GM18520 (cell line): ENCODE measurements at regions not wholly inside any gene's neighbourhood (a gene's known extent, or its start where the extent isn't known, plus 50 kb on each side); places are given as distances from the start of the nearest gene placed in this dataset.

Experiments
- ATAC-seq: cut with Tn5 transposase; IDR thresholded peaks from one replicate; pipeline ENCODE4 v1.9.1; 2021; ENCODE audit not compliant: unreplicated experiment

GRCh38 chr5:119991625-119992024 lies 362.3 kb downstream of the FAM170A start:
- ATAC-seq = no peak

DNA sequence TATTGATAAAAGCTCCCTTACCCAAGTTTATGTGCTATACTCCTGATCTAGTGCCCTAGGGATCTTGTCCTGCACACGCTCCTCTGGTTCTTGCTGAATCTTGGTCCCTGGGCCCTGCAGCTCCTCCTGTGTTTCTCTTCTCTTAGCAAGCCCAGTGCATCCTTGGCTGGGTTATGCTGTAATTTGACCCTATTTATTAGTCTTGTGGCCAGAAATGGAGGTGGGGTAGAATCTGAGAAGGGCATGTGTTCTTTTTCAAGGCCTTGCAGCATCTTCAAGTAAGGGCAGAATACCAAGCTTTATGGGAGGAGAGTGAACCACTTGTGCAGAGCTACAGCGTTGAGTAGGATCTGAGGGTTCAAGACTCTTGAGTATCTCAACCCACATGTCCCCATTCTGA lies 366.8 kb downstream of the FAM170A start:
- no peak for ATAC-seq

DNA sequence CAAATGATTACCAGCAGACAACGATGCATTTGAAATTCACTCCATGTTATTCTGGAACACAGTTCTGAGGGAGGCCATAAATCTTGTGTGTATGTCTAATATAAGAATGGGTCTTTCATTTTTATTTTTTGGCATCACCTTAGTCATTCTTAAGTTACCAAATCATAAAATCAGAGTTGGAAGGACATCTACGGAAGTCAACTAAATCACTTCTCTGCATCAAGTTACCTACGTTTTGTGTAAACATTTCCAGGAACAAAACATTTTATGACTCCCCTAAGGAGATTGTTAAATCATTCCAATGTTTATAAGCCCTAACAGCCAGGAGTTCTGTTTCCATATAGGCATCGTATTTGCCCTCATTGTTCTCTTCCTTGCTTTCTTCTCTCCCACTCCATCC lies 378.2 kb downstream of the FAM170A start:
- no peak for ATAC-seq

- ATAC-seq = no peak
These were observed 383.1 kb downstream of the FAM170A start for GRCh38 chr5:120012431-120012830.

GRCh38 chr5:120014535-120014934 lies 385.2 kb downstream of the FAM170A start:
- no peak for ATAC-seq

DNA sequence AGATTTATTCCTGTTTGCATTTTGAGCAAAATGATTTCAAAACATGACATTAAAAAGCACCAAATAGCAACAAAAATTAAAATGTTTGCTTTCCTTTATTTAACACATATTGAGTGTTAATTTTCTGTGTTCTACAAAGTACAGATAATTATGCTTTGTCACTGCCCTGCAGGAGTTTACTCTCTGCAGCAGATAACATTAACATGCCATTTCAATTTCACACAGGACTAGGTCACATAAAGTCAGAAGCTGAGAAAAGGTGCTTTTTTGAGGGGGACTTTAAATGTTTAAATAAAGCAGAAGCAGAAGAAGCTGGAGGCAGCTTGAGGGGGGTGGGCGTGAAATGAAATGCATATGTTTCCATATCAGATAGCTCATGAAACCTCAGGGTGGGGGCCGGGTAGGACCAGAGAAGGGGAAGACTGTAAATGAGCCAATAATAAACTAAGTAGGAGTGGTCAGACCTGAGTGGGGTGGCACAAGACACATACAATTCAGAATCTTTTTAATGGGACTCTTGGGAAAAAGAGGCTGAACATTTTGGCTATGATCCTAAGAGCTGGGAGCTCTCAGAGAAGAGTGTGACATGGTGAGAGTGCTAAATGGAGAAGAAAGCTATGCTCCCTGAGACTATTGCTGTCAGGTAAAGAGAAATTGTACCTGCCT lies 387.5 kb downstream of the FAM170A start:
- ATAC-seq = no peak

DNA sequence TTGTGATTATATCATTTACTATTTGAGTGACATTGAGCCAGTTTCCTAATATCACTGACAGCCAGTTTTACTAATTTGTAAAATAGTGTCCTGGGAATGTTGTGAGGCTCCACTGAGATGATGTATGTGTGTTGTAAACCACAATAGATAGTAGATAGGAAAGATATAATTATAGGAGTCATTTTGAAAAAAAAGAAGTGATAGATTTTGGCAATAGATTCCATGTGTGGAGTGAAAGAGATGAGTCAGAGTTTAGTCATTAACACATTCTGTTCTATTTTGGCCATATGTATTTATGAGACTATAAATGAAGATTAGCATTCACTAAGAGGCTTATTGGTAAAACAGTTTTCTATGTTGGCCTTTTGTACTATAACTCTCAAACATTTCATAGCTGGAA lies 388.2 kb downstream of the FAM170A start:
- ATAC-seq = no peak

DNA sequence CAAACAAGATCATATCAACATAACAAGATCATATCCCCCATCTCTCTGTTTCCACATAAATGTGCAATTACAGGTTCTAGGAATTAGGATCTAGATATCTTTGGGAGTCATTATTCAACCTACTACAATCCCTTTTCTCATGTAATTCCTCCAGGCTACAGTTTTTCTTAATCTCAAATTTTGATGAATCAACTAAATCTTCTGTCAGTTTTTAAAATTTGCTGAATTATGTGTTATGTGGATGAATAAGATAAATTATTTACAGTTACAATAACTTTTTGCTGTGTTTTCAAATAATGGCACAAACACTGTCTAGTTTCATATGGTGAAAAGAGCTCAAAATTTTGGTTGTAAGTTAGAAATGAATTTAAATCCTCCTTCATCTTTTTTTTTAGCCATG lies 405.8 kb downstream of the FAM170A start:
- ATAC-seq = no peak

- ATAC-seq = no peak
These were observed 406.6 kb downstream of the FAM170A start for GRCh38 chr5:120035815-120036577.

DNA sequence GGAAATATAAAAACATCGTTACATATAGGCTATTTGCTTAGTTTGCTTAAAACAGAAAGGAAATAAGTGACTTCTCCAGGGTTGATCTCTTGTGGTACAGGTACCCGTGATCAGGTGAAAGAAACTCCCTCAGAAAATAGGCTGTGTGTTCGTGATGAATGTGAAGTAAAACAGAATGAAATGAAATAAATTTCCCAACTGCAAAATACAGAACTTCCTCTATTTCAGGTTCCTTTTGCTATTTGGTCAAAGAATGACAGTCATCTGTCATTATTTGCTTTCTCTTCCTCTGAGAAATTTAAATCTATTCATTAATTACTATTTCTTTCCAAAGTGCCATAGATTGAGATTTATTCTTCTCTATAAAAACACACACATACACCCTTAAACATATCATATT lies 408.1 kb downstream of the FAM170A start:
- ATAC-seq = no peak

DNA sequence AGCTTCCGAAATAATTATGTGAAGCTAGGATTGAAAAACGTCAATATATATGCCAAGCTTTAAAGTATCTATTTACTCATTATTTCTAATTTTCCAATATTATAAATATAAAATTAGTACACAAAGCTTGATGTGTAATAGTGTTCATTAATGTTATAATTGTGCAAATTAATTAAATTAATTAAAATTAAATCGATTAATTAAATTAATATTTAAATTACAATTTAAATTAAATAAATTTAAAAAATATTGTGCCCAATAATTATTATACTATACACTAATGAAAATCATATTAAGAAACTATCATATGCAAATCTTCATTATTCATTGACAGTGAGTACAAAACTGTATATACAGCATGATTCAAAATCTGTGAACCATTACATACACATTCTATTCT lies 409.8 kb downstream of the FAM170A start:
- ATAC-seq = no peak

DNA sequence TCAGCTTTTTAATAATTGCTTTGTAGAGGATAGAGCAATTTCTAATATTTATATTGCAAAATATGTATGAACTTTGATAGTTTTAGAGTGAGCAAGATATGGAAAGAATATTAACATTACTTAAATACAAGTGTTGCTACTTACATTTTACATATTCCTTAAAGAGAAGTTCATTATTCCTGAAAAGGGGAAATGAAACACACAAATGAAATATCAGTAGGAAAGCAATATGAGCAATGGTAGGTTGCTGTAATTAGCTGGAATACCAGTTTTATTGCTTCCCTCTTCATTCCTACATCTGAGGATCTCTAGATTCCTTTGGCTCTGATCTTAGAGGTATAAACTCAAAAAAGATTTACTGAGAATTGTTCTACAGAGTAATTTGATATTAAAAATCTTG lies 414.1 kb downstream of the FAM170A start:
- no peak for ATAC-seq

GRCh38 chr5:120052916-120053828 lies 410.9 kb upstream of the PRR16 start:
- ATAC-seq = no peak

DNA sequence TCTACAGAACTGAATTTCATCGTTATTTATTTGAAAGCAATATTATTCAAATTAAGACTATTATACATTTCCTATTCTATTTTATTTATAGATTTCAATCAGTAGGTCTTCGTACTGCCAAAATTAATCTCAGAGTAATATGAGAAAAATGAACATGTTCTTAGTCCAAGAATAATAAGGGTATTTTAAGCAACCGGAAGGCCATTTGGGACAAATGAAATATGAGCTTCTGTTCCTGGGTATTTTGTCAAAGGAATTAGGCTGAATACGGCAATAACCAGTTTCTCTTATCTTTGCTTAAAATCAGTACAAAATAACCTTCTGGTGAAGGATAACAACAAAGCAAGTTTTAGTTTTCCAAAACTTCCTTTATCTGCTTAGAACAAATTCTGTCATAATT lies 410.3 kb upstream of the PRR16 start:
- no peak for ATAC-seq

GRCh38 chr5:120055858-120056257 lies 408.2 kb upstream of the PRR16 start:
- no peak for ATAC-seq

DNA sequence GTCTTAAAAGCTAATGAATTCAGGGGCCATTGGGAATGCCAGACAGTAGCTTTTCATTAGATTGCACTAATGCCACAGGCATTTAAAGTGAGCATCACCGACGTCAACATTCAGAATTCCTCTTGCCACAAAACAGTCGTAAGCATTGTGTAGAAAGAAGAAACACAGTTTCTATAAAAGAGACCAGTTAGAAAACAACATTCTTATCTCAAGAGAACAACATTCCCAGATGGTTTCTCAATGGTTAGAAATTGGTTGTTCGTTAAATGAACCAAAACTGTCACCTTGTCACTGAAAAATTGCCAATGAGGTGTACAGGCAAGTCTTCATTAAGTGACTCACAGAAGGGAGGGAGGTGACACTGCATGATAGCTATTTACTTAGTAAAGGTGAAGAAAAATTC lies 401.6 kb upstream of the PRR16 start:
- no peak for ATAC-seq

- no peak for ATAC-seq
These were observed 391.9 kb upstream of the PRR16 start for GRCh38 chr5:120072068-120072761.

DNA sequence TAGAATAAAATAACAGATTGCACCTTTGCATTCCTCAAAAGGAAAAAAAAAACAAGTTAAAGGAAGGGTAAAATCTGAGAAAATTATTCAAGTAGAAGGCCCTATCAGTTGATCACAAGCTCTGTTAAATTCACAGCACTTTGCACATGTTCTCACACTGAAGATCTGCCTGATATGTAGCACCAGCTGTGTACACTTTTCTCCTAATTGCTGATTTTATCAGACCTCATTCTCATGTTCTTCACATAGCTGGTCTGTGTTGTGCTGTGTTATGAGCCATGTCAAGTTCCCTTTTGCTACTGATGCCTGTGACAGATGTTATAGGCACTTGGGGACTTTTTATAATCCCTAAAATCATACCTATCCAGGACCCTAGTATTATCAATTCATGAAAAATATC lies 390.4 kb upstream of the PRR16 start:
- ATAC-seq = no peak

DNA sequence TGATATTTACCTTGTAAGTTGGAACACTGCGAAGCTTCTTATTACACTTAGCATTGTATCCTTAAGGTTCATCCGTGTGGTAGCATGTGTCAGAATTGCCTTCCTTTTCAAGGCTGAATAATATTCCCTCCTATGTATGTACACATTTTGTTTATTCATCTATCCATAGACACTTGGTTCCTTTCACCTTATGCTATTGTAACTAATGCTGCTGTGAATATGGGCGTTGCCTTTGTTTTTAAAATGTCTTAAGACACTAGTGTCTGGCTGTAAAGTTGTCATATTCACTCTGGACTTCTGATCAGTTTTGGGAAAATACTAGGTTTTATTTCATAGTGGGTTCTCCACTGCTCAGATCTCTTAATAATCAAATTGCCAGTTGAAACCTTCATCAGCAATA lies 383.3 kb upstream of the PRR16 start:
- no peak for ATAC-seq

GRCh38 chr5:120082316-120083068 lies 381.6 kb upstream of the PRR16 start:
- no peak for ATAC-seq
